ENCODE measurements at regions not wholly inside any gene's neighbourhood (a gene's known extent, or its start where the extent isn't known, plus 50 kb on each side); places are given as distances from the start of the nearest gene placed in this dataset.
"Not testable (repeated sequence)": the region's sequence is repeated elsewhere in the genome, so short reads cannot be mapped to it uniquely, and the experiment has no call there.

- not testable (repeated sequence) for DNase-seq
These were observed 670.2 kb upstream of the SOX9 start for GRCh38 chr17:71450657-71451056.

- DNase-seq: no peak
These were observed 666.9 kb upstream of the SOX9 start for GRCh38 chr17:71453876-71454422.

- no peak for DNase-seq
These were observed 665.6 kb upstream of the SOX9 start for GRCh38 chr17:71455219-71455618.

- no peak for DNase-seq
These were observed 662.5 kb upstream of the SOX9 start for GRCh38 chr17:71458322-71458721.

GRCh38 chr17:71460943-71461342, 659.9 kb upstream of the SOX9 start:
- DNase-seq: peak; percentile 30

GRCh38 chr17:71461498-71462169, 659.2 kb upstream of the SOX9 start:
- no peak for DNase-seq

- DNase-seq: no peak
These were observed 656.6 kb upstream of the SOX9 start for GRCh38 chr17:71464241-71464640.

GRCh38 chr17:71464751-71465150, 656.1 kb upstream of the SOX9 start:
- DNase-seq: no peak

GRCh38 chr17:71467719-71468118, 653.1 kb upstream of the SOX9 start:
- DNase-seq: no peak

- no peak for DNase-seq
These were observed 650.8 kb upstream of the SOX9 start for GRCh38 chr17:71470062-71470461.

- DNase-seq: peak; percentile 42
These were observed 647.7 kb upstream of the SOX9 start for GRCh38 chr17:71472809-71473789.

GRCh38 chr17:71477356-71477755, 643.5 kb upstream of the SOX9 start:
- no peak for DNase-seq

GRCh38 chr17:71480099-71480498, 640.7 kb upstream of the SOX9 start:
- DNase-seq: no peak

GRCh38 chr17:71482625-71483024, 638.2 kb upstream of the SOX9 start:
- DNase-seq: no peak

- no peak for DNase-seq
These were observed 636.3 kb upstream of the SOX9 start for GRCh38 chr17:71484546-71484945.

GRCh38 chr17:71485426-71485825, 635.4 kb upstream of the SOX9 start:
- no peak for DNase-seq

- DNase-seq: no peak
These were observed 634.6 kb upstream of the SOX9 start for GRCh38 chr17:71486261-71486660.

- no peak for DNase-seq
These were observed 632.0 kb upstream of the SOX9 start for GRCh38 chr17:71488851-71489250.

GRCh38 chr17:71494062-71494855, 626.6 kb upstream of the SOX9 start:
- DNase-seq: peak; percentile 71

GRCh38 chr17:71495420-71495819, 625.4 kb upstream of the SOX9 start:
- no peak for DNase-seq

- peak; percentile 73 for DNase-seq
These were observed 624.3 kb upstream of the SOX9 start for GRCh38 chr17:71496552-71496951.

- peak; percentile 5 for DNase-seq
These were observed 619.9 kb upstream of the SOX9 start for GRCh38 chr17:71500761-71501555.

Data from fibroblast of skin of back (primary cell).